Sigmoid colon (tissue), 4 donors: ENCODE measurements at regions not wholly inside any gene's neighbourhood (a gene's known extent, or its start where the extent isn't known, plus 50 kb on each side); places are given as distances from the start of the nearest gene placed in this dataset.

Source experiments
- EP300 ChIP-seq, 4 donors: sonication (generic); formaldehyde crosslinking; IDR thresholded peaks; one replicate each; pipeline ENCODE4 v1.6.1; 2017; ENCODE audit warnings: antibody characterized with exemption in 4 of 4
- POLR2A ChIP-seq, 2 donors: fragments of 450-650 bp; IDR thresholded peaks; one replicate each; pipeline ENCODE4 v1.6.1; 2016; ENCODE audit warnings: antibody characterized with exemption in 2 of 2, mild to moderate bottlenecking in 2 of 2, moderate library complexity in 2 of 2
- TF ChIP-seq, protein P1 (sequence below), 4 experiments: fragments of 450-650 bp in 3 of 4; fragments of 200-600 bp in 1 of 4; IDR thresholded peaks; one replicate each; pipeline ENCODE4 v1.5.1; 2016 to 2019; ENCODE audit warnings: antibody characterized with exemption in 4 of 4, mild to moderate bottlenecking in 3 of 4, moderate library complexity in 2 of 4

DNA sequence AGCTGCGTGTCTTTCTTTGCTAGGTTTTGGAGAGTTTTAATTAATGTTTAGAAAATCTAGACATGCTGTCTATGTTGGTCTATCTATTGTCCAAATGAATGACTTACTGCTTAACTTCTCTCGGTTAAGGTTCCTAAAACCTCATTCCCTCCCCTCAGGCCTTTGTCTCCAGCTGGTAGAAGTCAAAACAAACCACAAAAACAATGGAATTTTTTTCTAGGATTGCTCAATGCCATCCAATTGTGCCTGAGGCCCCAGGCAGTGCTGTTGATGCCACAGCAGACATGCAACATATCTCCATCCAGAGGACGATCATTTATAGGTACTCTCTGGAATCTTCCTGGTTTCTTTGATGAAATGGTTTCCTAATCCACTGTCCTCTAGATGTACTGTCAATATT, 448.2 kb upstream of the TBX3 start:
- TF ChIP-seq, protein P1, sequence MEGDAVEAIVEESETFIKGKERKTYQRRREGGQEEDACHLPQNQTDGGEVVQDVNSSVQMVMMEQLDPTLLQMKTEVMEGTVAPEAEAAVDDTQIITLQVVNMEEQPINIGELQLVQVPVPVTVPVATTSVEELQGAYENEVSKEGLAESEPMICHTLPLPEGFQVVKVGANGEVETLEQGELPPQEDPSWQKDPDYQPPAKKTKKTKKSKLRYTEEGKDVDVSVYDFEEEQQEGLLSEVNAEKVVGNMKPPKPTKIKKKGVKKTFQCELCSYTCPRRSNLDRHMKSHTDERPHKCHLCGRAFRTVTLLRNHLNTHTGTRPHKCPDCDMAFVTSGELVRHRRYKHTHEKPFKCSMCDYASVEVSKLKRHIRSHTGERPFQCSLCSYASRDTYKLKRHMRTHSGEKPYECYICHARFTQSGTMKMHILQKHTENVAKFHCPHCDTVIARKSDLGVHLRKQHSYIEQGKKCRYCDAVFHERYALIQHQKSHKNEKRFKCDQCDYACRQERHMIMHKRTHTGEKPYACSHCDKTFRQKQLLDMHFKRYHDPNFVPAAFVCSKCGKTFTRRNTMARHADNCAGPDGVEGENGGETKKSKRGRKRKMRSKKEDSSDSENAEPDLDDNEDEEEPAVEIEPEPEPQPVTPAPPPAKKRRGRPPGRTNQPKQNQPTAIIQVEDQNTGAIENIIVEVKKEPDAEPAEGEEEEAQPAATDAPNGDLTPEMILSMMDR (IDR thresholded peaks at IDR 0.05), result no peak
- TF ChIP-seq POLR2A (IDR thresholded peaks at IDR 0.05) (no peak), EP300 (IDR thresholded peaks at IDR 0.05) (no peak)
